ENCODE measurements at regions not wholly inside any gene's neighbourhood (a gene's known extent, or its start where the extent isn't known, plus 50 kb on each side); places are given as distances from the start of the nearest gene placed in this dataset.

DNA sequence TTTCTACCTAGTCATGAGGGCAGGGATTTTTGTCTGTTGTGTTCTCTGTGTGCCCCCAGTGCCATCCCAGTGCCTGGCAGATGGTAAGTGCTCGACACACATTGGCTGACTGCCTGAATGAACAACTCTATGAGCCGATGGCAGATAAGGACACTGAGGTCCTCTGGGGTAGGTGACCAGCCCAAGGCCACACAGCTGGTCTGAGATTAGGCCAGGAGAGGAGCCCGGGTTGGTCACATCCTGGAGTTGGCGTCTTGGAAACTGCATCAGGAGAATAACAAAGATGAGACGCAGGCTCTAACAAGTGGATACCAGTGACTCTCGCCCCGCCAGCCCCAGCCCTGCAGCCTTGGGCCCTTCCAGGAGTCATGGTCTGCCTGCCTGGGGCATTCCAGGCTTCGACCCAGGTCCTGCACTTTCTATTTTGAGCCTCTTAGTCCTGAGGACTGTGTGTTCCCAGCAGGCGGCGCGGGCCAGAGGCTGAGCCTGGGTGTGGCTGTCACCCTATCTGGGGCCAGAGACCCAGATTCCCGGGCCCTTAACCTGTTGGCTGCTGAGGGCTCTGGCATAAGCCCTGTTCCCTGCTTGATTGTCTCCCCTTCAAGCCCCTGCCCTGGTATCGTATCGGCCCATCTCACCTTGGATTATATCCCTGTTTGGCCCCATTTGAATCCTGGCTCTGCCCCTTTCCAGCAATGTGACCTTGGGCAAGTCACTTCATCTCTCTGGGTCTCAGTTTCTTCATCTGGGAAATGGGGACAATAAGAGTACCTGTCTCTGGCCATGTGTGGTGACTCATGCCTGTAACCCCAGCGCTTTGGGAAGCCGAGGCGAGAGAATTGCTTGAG lies 88.3 kb downstream of the CEBPB start:
- Mint-ChIP-seq H3K9me3 (no peaks in the 10 kb centered on the region), H3K27ac (no peak overlapping the region), H3K4me3 (no peak overlapping the region), H3K4me1 (no peaks in the 10 kb centered on the region), H3K36me3 (no peaks in the 10 kb centered on the region), H3K27me3 (ENCODE audit: low read depth) (no peaks in the 10 kb centered on the region)
- ChIA-PET CTCF (interaction anchor here (0.9 kb wide), 1 partner anchor 88 kb away, joined by 3 read pairs; the partner anchor contains the start of gene CEBPB), POLR2A (no interaction called here)
- ATAC-seq (no peak), DNase-seq (ENCODE audit: low spot score) (no peak)
- TF ChIP-seq SMAD3 (CRISPR knock-in tag; IDR thresholded peaks at IDR 0.05; ENCODE audit: borderline replicate concordance) (no peak), PREB (CRISPR knock-in tag; IDR thresholded peaks at IDR 0.05; ENCODE audit: borderline replicate concordance) (0 out of 2 replicates have a peak, but pooled peaks have one; percentile 33), RELA (CRISPR knock-in tag; IDR thresholded peaks at IDR 0.05; ENCODE audit: borderline replicate concordance) (no peak), CDX4 (CRISPR knock-in tag; IDR thresholded peaks at IDR 0.05; ENCODE audit: borderline replicate concordance) (no peak), GTF2I (CRISPR knock-in tag; conservative IDR thresholded peaks at IDR 0.05) (peak; percentile 58; the same call in 1 of the 2 replicates), GABPB1 (CRISPR knock-in tag; IDR thresholded peaks at IDR 0.05) (peak; percentile 38; the same call in 1 of the 2 replicates)

DNA sequence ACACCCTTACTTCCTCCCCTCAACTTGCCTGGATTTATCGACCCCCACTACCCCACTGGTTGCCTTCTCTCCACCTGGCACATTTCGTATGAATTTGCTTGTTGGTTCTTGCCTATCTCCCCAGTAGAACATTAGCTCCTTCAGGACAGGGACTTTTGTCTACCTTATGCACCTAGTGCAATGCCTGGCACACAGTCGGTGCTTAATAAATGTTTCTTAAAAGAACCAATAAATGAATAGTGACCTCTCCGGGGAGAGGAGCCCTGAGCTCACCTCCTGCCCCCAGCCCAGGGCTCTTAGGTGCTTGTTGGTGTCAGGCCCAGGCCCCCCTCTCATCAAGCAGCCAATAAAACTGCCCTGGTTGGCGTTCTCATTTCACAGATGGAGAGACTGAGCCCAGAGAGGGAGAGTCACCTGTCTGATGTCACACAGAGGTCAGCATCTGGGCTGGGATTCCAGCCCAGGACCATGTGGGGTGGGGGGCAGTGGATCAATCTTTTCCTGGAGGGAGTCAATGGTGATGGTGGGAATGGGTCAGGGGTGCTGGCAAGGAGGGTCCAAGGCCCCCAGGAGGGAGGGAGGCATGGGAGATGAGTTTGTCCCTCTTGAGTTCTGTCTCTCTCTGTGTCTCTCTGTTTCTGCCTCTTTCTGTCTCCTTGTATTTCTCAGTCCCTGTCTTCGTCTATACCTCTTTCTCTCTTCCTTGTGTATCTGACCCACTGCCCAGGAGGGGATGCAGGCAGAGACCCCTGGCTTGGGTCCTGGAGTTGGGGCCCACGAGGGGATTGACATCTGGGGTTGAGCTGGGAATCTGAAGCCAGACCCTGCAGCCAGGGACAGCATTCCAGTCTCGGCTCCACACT lies 89.6 kb downstream of the CEBPB start:
- Mint-ChIP-seq H3K27ac (no peak overlapping the region), H3K4me3 (no peak overlapping the region), H3K9me3 (no peaks in the 10 kb centered on the region), H3K4me1 (no peaks in the 10 kb centered on the region), H3K36me3 (no peaks in the 10 kb centered on the region), H3K27me3 (ENCODE audit: low read depth) (no peaks in the 10 kb centered on the region)
- ChIA-PET CTCF (interaction anchor here (0.9 to 1.2 kb wide), 2 partner anchors 89 to 179 kb away, joined by 3 to 5 read pairs; partner anchors contain the start of gene CEBPB), POLR2A (no interaction called here)
- no peak for DNase-seq (ENCODE audit: low spot score)
- TF ChIP-seq, protein P1, sequence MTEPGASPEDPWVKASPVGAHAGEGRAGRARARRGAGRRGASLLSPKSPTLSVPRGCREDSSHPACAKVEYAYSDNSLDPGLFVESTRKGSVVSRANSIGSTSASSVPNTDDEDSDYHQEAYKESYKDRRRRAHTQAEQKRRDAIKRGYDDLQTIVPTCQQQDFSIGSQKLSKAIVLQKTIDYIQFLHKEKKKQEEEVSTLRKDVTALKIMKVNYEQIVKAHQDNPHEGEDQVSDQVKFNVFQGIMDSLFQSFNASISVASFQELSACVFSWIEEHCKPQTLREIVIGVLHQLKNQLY (CRISPR knock-in tag; IDR thresholded peaks at IDR 0.05): no peak
- no peak for TF ChIP-seq NR1H2 (CRISPR knock-in tag; IDR thresholded peaks at IDR 0.05)
- no peak for TF ChIP-seq SMAD3 (CRISPR knock-in tag; IDR thresholded peaks at IDR 0.05; ENCODE audit: borderline replicate concordance)
- no peak for TF ChIP-seq TEAD1 (CRISPR knock-in tag; IDR thresholded peaks at IDR 0.05)
- TF ChIP-seq ESRRA (CRISPR knock-in tag; IDR thresholded peaks at IDR 0.05; ENCODE audit: borderline replicate concordance): no peak
- TF ChIP-seq RORB (CRISPR knock-in tag; IDR thresholded peaks at IDR 0.05): no peak
- TF ChIP-seq TEAD4 (CRISPR knock-in tag; IDR thresholded peaks at IDR 0.05): no peak
- no peak for TF ChIP-seq CBFB (CRISPR knock-in tag; IDR thresholded peaks at IDR 0.05; ENCODE audit: low read depth)
- no peak for TF ChIP-seq ATF6 (CRISPR knock-in tag; IDR thresholded peaks at IDR 0.05)
- no peak for TF ChIP-seq FOXJ3 (CRISPR knock-in tag; IDR thresholded peaks at IDR 0.05; ENCODE audit: borderline replicate concordance)
- TF ChIP-seq, protein P2, sequence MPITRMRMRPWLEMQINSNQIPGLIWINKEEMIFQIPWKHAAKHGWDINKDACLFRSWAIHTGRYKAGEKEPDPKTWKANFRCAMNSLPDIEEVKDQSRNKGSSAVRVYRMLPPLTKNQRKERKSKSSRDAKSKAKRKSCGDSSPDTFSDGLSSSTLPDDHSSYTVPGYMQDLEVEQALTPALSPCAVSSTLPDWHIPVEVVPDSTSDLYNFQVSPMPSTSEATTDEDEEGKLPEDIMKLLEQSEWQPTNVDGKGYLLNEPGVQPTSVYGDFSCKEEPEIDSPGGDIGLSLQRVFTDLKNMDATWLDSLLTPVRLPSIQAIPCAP (CRISPR knock-in tag; IDR thresholded peaks at IDR 0.05): no peak
- TF ChIP-seq ZNF671 (CRISPR knock-in tag; IDR thresholded peaks at IDR 0.05): no peak
- TF ChIP-seq CREM (CRISPR knock-in tag; IDR thresholded peaks at IDR 0.05): no peak
- no peak for TF ChIP-seq GRHL2 (CRISPR knock-in tag; IDR thresholded peaks at IDR 0.05; ENCODE audit: insufficient replicate concordance, severe bottlenecking)
- TF ChIP-seq ZNF423 (CRISPR knock-in tag; IDR thresholded peaks at IDR 0.05): no peak
- TF ChIP-seq PRDM15 (CRISPR knock-in tag; IDR thresholded peaks at IDR 0.05): no peak
- ATAC-seq: no peak

Data from WTC11 (cell line).